Heart left ventricle (tissue), 16 donors: ENCODE measurements at regions not wholly inside any gene's neighbourhood (a gene's known extent, or its start where the extent isn't known, plus 50 kb on each side); places are given as distances from the start of the nearest gene placed in this dataset.

Experiments
- ATAC-seq, 4 donors: fragments of 200-7000 bp; cut with Tn5 transposase; one replicate each; pipeline ENCODE4 v1.9.1; 2020 to 2022; ENCODE audit warnings: moderate library complexity in 4 of 4, mild to moderate bottlenecking in 3 of 4, moderate number of reproducible peaks in 1 of 4
- DNase-seq, 5 donors: peaks; one replicate each; pipeline ENCODE4 v3.0.0-alpha.2; 2020
- H3K27ac ChIP-seq, 12 donors: fragments of 200-600 bp; sonication (generic) in 4 of 12; one replicate each; pipeline versions ENCODE4 v1.5.0 to v1.8.0; 2016 to 2022; ENCODE audit warnings: mild to moderate bottlenecking in 2 of 12
- H3K27me3 ChIP-seq, 9 donors: fragments of 200-600 bp; sonication (generic) in 2 of 9; one replicate each; pipeline versions ENCODE4 v1.5.1 to v1.8.0; 2016 to 2022; ENCODE audit warnings: mild to moderate bottlenecking in 3 of 9
- H3K36me3 ChIP-seq, 9 donors: fragments of 200-600 bp; sonication (generic) in 2 of 9; one replicate each; pipeline versions ENCODE4 v1.5.0 to v1.8.0; 2018 to 2022; ENCODE audit warnings: mild to moderate bottlenecking in 2 of 9
- H3K4me1 ChIP-seq, 12 donors: fragments of 200-600 bp; sonication (generic) in 4 of 12; one replicate each; pipeline versions ENCODE4 v1.5.0 to v1.8.0; 2016 to 2022; ENCODE audit warnings: mild to moderate bottlenecking in 3 of 12
- H3K4me3 ChIP-seq, 12 donors: fragments of 200-600 bp; sonication (generic) in 4 of 12; one replicate each; pipeline versions ENCODE4 v1.5.0 to v1.8.0; 2017 to 2022; ENCODE audit warnings: mild to moderate bottlenecking in 9 of 12, moderate library complexity in 4 of 12
- H3K9me3 ChIP-seq, 12 donors: fragments of 200-600 bp; sonication (generic) in 4 of 12; one replicate each; pipeline versions ENCODE4 v1.5.0 to v1.8.0; 2016 to 2022; ENCODE audit warnings: mild to moderate bottlenecking in 1 of 12
- POLR2A ChIP-seq, 2 donors: fragments of 450-650 bp; IDR thresholded peaks; one replicate each; pipeline ENCODE4 v1.6.1; 2017; ENCODE audit warnings: antibody characterized with exemption in 2 of 2, mild to moderate bottlenecking in 2 of 2, moderate library complexity in 2 of 2
- WGBS, 4 donors: extraction: QIAGEN DNeasy Blood & Tissue Kit in 2 of 4; methylation state at CpG; one replicate each; pipeline versions ENCODE4 v1.1.5 to v1.1.7; 2013 to 2018; 5-methylcytosine and 5-hydroxymethylcytosine counted together
- intact Hi-C, 10 donors: fragments of 100-400 bp; cut with DNase I; formaldehyde crosslinking; loops; one replicate each; pipeline versions ENCODE4 v1.11.1 to v1.14.2; 2022
- TF ChIP-seq, protein P1 (sequence below), 12 donors: fragments of 200-600 bp; sonication (generic) in 4 of 12; IDR thresholded peaks; one replicate each; pipeline versions ENCODE4 v1.5.0 to v1.8.0; 2018 to 2022; ENCODE audit warnings: antibody characterized with exemption in 12 of 12, mild to moderate bottlenecking in 5 of 12
- donor health status: ischemic (EF 13 %, LVEDD 7.1; RV severe dilation, severe dysfunction).
- donor health status: healthy with polysubstance abuse.
- donor health status: DM: no; HTN: yes; CAD: no.
- donor health status: DM: no; HTN: no; CAD: no.
- donor health status: ischemic (EF 25% LVEDD 6.9; RV normal size, moderate dysfunction).
- donor health status: ischemic (EF 25% LVEDD 5.7; RV mildly dilated, moderate dysfunction).
- donor health status: healthy.
- donor health status: DM: yes; HTN: yes; CAD: no.
- donor health status: ischemic (EF 35%, LVEDD 5.7; RV mildly dilated, moderate dysfunction).
- donor health status: nonischemic (EF 11% LVEDD 7.7; RV severe dilation, severe dysfunction).
- donor health status: DM: yes; HTN: yes; CAD: no.
- donor health status: PGD.
- donor health status: ischemic (EF 29% LVEDD 5.4; RV normal size, mild dysfunction).
- donor health status: nonischemic (EF 23%, LVEDD 6.1; RV moderate dilation, normal function).

DNA sequence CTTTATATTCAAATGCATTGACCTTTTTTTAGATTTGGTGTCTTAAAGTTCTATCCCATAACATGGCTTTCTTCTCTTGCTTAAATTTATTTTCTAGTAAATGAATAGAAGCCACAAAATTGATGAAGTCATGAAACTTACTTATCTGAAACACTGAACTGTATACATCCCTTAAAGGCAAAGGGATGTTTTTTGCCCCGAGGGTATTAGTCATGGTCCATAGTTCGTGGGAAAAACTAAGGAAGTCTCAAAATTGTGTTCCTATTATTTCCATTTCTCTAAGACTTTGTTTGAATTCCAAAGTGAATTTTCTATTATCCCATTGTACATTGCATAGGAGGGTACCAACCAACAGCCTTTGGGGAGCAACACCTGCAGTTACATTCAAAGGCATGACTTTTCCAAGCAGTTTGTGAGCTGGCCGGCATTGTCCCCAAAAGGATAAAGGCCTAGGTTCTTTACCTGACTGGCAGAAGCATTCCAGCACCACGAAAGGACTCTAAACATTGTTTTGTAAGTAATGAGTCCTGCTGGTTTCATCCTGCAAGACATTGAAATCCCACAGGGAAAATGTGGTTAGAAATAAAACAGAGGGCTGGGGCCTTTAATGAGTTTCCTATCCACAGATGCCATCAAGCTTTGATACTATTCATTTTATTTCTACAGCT, 473.5 kb downstream of the PRKD1 start:
- intact Hi-C loops = no loop called here
- Histone ChIP-seq H3K36me3 (no peaks in the 10 kb centered on the region), H3K4me3 (no peak overlapping the region), H3K27me3 (no peaks in the 10 kb centered on the region), H3K27ac (no peak overlapping the region), H3K9me3 (no peaks in the 10 kb centered on the region), H3K4me1 (no peaks in the 10 kb centered on the region)
- 56 to 63% (median 60%) methylated on average over 4 of the region's 4 CpGs for WGBS, 4 donors
- DNase-seq (no peak), ATAC-seq (no peak)
- TF ChIP-seq, protein P1, sequence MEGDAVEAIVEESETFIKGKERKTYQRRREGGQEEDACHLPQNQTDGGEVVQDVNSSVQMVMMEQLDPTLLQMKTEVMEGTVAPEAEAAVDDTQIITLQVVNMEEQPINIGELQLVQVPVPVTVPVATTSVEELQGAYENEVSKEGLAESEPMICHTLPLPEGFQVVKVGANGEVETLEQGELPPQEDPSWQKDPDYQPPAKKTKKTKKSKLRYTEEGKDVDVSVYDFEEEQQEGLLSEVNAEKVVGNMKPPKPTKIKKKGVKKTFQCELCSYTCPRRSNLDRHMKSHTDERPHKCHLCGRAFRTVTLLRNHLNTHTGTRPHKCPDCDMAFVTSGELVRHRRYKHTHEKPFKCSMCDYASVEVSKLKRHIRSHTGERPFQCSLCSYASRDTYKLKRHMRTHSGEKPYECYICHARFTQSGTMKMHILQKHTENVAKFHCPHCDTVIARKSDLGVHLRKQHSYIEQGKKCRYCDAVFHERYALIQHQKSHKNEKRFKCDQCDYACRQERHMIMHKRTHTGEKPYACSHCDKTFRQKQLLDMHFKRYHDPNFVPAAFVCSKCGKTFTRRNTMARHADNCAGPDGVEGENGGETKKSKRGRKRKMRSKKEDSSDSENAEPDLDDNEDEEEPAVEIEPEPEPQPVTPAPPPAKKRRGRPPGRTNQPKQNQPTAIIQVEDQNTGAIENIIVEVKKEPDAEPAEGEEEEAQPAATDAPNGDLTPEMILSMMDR (IDR thresholded peaks at IDR 0.05) = no peak
- TF ChIP-seq POLR2A (IDR thresholded peaks at IDR 0.05) = no peak

DNA sequence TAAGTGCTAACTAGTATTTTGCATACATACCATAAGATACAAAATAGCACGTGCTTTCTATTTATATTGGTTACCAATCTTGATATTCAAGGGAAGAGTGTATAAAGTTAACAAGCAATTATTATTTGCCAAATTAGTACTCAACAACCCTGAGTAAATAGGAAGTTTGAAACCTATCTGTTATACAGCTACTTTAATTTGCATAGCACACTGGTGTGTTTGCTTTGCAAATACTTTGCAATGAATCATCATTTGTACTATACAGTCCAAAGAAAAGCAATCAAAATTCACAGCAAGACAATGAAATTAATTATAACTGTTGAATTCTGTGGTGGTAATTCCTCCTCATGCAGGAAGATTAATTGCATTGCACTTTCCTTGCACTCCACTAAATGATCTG, 469.1 kb downstream of the PRKD1 start:
- no peak overlapping the region for H3K4me3 ChIP-seq
- H3K36me3 ChIP-seq = no peaks in the 10 kb centered on the region
- intact Hi-C loops = no loop called here
- 68 to 90% (median 88%) methylated on average over 1 of the region's 1 CpG for WGBS, 4 donors
- H3K27me3 ChIP-seq = no peaks in the 10 kb centered on the region
- no peaks in the 10 kb centered on the region for H3K4me1 ChIP-seq
- ATAC-seq (no peak), DNase-seq (no peak)
- H3K9me3 ChIP-seq = no peaks in the 10 kb centered on the region
- no peak for TF ChIP-seq POLR2A (IDR thresholded peaks at IDR 0.05)
- TF ChIP-seq, protein P1 (IDR thresholded peaks at IDR 0.05) = no peak
- H3K27ac ChIP-seq = no peak overlapping the region

DNA sequence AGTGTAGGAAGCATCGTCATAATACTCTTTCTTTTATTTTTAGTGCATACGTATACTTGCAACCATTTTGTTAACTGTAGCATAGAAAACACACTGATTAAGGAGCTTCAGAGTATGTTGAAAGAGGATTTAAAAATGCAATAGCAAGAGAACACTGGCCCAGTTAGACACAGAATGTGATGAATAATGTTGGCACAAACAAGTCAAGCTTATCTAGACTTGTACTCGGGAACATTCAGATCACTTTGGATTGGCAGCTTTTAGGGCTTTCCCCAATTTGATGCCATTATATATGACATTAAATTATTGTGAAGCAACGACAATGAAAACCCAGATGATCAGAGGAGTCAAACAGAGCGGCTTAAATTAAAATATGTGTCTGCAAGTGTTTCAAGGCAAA, 468.1 kb downstream of the PRKD1 start:
- no peak for ATAC-seq
- no peak for DNase-seq
- TF ChIP-seq, protein P1 (IDR thresholded peaks at IDR 0.05) = no peak
- no peak for TF ChIP-seq POLR2A (IDR thresholded peaks at IDR 0.05)
- Histone ChIP-seq H3K36me3 (no peaks in the 10 kb centered on the region), H3K27me3 (peaks cover 0 to 4% (median 0%) of the 10 kb centered on the region in 9 donors), H3K27ac (no peak overlapping the region), H3K9me3 (no peaks in the 10 kb centered on the region), H3K4me3 (no peak overlapping the region), H3K4me1 (no peaks in the 10 kb centered on the region)
- intact Hi-C loops = no loop called here
- 61 to 68% (median 63%) methylated on average over 5 of the region's 5 CpGs for WGBS, 4 donors

DNA sequence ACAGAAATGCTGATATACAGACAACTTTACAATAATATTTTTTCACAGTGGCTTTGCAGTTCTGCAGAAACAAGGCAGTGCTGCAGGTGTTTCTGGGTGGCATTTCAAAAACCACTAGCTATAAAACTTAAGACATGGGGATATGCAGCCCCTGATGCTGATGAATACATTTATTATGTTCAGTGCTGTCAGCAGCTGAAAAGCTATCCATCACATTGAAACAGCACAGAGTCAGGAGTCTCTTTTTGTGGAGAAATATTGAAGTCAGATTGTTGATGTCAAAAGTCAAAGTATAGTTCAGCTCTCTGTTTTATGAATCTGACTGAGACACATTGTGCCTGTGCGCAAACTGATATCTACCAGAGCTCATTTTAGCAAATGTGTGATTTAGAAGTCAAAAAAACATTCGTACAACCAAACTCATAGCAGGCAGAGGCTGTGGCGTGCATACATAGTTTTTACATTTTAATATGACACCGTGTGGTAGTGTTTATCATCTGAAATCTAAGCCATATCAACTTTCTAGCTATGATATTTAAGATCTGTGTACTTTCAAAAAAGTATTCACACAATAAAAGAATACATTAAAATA, 467.6 kb downstream of the PRKD1 start:
- Histone ChIP-seq H3K9me3 (no peaks in the 10 kb centered on the region), H3K4me1 (no peaks in the 10 kb centered on the region), H3K27me3 (peaks cover 0 to 4% (median 0%) of the 10 kb centered on the region in 9 donors), H3K4me3 (no peak overlapping the region), H3K27ac (no peak overlapping the region), H3K36me3 (no peaks in the 10 kb centered on the region)
- TF ChIP-seq POLR2A (IDR thresholded peaks at IDR 0.05) = no peak
- TF ChIP-seq, protein P1 (IDR thresholded peaks at IDR 0.05) = no peak
- WGBS, 4 donors = 68 to 71% (median 70%) methylated on average over 4 of the region's 4 CpGs
- intact Hi-C loops = no loop called here
- no peak for ATAC-seq
- DNase-seq = no peak
